ENCODE measurements at regions not wholly inside any gene's neighbourhood (a gene's known extent, or its start where the extent isn't known, plus 50 kb on each side); places are given as distances from the start of the nearest gene placed in this dataset.
A peak's percentile ranks its signal among the peaks of the same experiment; 100 is the strongest.

DNA sequence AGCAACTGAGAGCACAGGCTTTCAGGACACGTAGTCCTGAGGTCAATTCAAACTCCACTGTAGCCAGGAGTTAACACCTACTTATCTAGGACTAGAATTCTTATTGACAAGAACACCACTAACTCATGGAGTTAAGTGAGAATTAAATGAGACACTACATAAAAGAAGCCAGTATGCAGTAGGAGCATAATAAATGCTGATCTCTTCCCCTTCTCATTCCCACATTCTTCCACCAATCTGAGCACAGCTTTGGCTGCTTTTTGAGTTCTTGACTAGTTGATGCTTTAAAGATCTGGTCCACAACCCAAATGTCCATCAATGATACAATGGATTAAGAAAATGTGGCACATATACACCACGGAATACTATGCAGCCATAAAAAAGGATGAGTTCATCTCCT, 55.2 kb downstream of the TTC32 start:
- DNase-seq = no peak

DNA sequence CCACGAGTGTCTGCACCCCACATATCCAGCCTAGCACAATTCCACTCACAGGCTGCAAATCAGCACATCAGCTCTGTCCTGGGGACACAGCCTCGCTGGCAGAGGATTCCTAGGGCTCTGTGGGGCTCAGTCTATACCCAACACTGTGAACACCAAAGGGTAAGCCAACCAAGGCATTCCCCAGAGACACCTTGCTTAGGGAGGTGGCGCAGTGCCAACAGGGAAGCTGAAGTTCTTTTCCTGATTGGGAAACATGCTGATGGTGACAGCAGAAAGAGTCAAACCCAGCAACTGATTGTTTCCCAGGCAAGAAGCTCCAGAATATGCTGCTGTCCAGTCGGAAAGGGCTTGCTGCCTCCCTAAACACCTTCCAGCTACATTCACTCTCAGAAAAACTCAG, 55.8 kb downstream of the TTC32 start:
- no peak for DNase-seq

GRCh38 chr2:19845323-19845920, 56.4 kb downstream of the TTC32 start:
- no peak for DNase-seq

GRCh38 chr2:19844750-19845149, 57.0 kb downstream of the TTC32 start:
- DNase-seq = no peak

GRCh38 chr2:19843992-19844515, 57.7 kb downstream of the TTC32 start:
- no peak for DNase-seq

- DNase-seq = no peak
Measured at GRCh38 chr2:19841918-19842693, 59.7 kb downstream of the TTC32 start.

GRCh38 chr2:19839438-19839837, 62.3 kb downstream of the TTC32 start:
- peak; percentile 7 to 11 for DNase-seq

DNA sequence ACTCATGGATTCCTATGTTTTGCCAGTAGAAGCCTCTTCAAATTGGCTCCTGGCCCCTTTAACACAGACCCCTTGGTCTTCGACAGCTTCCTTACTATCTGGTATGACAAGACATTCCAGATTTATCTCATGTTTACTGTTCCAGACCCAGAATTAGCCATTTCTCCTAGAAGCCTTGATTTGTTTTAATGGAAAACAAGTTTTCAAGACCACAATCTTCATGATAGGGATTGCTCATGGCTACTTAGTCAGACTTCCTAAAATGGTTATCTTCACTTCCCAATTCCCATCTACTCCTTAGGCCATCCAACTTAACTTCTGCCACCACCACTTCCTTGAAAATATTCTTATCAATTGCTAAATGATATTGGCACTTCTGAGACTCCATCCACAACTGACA, 63.2 kb downstream of the TTC32 start:
- DNase-seq = no peak

GRCh38 chr2:19837235-19837766, 64.5 kb downstream of the TTC32 start:
- no peak for DNase-seq

DNA sequence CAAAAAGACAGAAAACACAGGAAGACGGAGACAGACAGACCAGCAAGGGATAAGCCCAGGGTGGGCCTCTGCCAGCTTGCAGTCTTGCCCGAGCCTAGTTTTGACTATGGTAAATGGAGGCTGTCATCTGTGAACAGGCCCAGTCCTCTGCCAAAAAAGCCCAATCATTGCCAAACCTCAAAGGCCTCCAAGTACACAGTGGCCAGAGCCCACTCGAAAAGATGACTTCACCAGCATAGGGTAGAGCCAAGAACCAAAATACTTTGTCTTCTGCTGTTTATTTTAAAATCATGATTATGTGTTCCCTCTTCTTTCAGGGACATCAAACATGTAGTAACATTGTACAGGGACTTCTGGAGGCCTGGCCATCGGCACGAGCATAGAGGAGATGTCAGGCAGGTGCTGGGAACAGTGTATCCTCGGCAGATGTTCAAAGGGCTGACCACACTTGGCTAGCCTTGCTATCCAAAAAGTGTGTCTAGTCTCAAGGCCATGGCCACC, 66.0 kb downstream of the TTC32 start:
- DNase-seq = no peak

- DNase-seq = no peak
Measured at GRCh38 chr2:19833978-19834377, 67.8 kb downstream of the TTC32 start.

GRCh38 chr2:19829672-19830071, 72.1 kb downstream of the TTC32 start:
- no peak for DNase-seq

DNA sequence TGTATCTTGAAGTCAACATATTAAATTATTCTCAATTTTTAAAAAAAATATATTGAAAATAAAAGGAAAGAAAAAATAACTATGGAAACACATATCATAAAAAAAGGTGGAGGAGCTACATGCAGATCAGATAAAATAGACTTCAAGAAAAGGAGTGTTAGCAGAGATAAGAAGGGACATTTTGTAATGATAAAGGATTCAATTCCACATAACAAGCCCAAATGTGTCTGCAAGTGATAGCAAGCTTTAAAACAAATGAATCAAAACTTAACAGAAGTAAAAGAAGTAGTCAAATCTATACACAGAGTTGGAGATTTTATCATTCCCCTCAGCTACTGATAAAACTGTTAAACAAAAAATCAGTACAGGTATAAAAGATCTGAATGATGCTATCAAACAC, 74.9 kb downstream of the TTC32 start:
- DNase-seq = no peak

- DNase-seq = no peak
Measured at GRCh38 chr2:19823507-19823906, 78.3 kb downstream of the TTC32 start.

DNA sequence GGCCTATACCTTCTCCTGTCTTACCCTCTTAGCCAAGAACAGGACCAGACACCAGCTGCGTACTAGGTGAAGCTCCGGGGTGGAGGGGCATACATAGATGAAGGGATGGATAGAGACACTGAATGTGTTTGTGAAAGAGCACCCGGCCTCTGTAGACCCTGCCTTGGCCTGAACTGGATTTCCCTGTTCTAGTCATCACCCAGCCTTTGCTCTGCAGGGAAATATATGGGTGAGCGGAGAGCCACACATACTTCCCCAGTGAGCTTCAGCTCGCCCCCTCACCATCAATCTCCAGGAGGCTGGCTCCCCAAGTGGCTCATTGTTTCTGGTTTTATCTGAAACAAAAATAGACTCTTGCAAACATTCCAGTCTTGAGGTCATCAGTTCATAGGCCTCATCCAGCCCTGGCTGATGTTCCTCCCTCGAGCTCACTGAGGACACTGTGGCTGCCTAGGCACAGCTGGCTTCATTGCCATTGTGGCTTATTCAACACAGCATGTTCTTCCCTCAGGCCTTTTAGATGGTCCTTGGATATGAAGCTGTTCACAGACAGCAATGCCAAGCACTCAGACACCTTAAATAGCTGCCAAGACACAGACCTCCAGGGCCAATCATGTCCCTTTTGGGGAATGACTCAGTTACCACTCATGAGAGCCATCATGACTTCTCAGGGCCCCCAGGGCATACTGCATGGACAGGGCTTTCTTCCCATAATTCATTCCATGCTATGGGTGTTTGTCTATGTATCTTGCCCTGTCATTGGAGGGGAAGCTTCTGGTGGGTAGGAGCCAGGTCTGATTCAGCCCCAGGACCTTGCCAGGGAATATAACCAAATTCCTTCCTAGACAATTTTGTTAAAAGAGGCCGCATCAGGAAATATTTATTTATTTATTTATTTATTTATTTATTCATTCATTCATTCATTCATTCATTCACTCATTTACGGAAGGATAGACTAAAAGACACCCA, 82.4 kb downstream of the TTC32 start:
- no peak for DNase-seq

DNA sequence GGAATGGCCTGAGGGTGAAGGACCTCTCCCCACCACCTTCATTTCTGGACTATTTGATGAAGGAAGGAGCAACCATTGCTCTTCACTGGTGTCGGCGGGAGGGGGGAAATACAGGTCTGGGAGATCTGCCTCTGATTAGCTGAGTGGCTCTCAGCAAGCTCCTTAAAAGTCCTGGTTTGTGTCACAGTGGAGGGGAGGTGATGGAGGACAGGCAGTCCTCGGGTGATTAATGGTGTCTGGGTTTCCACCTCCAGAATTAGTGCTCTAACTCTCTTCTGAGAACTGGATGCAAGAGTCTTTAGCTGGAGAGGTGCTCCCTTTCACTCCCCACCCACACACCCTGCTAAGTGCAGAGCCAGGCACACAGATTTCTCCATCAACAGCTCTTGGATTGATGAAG, 83.2 kb downstream of the TTC32 start:
- no peak for DNase-seq

GRCh38 chr2:19818039-19818438, 83.7 kb downstream of the TTC32 start:
- DNase-seq = no peak

- DNase-seq = no peak
Measured at GRCh38 chr2:19815746-19816145, 86.0 kb downstream of the TTC32 start.

- DNase-seq = no peak
Measured at GRCh38 chr2:19812166-19812565, 89.6 kb downstream of the TTC32 start.

GRCh38 chr2:19811186-19811585, 90.6 kb downstream of the TTC32 start:
- DNase-seq = no peak

GRCh38 chr2:19810637-19811036, 91.1 kb downstream of the TTC32 start:
- DNase-seq = no peak

DNA sequence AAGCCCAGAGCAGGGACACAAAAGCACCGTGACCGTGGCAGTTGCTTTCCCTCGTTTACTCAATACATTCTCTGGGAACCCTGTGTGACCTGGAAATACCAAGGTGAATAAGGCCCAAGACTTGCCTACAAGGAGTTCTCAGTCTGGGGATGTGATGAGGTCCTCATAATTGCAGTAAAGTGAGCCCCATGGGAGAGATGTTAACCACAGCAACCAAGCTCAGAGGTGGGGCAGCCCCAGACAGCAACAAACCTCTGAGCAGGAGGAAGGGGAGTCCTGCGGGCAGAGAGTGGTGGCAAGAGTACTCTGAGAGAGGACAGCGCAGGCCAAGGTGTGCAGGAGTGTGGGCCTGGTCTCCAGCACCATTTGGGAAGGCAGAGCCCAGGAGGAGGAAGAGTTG, 91.6 kb downstream of the TTC32 start:
- DNase-seq = no peak

DNA sequence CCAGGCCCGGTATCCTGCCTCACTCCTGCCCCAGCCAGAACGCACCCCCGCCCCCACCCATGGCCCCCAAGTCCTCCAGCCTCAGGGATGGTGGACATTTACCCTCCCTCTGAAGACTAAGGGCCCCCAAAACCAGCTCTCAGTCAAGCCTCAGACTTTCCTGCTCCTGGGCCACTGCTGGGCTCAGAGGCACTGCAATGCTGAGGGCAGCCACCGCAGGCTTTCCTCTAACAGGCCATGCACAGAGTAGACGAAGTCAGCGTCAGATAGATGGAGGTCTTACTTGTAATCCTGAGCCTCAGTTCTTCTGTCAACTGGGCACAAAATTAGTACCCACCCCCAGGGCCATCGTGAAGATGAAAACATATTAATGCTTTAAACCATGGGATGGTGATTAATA, 92.6 kb downstream of the TTC32 start:
- no peak for DNase-seq

Measured in activated CD4-positive, alpha-beta T cell treated with anti-CD3 and anti-CD28 coated beads, Interleukin-2, amount 50 U/mL, for 48 hours (primary cell).